ENCODE measurements at regions not wholly inside any gene's neighbourhood (a gene's known extent, or its start where the extent isn't known, plus 50 kb on each side); places are given as distances from the start of the nearest gene placed in this dataset.

- TF ChIP-seq CTCF (IDR thresholded peaks at IDR 0.05; ENCODE audit: low read length): no peak
- no peak for TF ChIP-seq EZH2 (optimal IDR thresholded peaks at IDR 0.05; ENCODE audit: low read depth, low read length)
- TF ChIP-seq EZH2phosphoT487 (IDR thresholded peaks at IDR 0.05; ENCODE audit: low read length): no peak
Measured at GRCh38 chr18:62658028-62658427, 57.3 kb upstream of the PHLPP1 start.

Data from MM.1S (cell line).